ENCODE measurements at regions not wholly inside any gene's neighbourhood (a gene's known extent, or its start where the extent isn't known, plus 50 kb on each side); places are given as distances from the start of the nearest gene placed in this dataset.

DNA sequence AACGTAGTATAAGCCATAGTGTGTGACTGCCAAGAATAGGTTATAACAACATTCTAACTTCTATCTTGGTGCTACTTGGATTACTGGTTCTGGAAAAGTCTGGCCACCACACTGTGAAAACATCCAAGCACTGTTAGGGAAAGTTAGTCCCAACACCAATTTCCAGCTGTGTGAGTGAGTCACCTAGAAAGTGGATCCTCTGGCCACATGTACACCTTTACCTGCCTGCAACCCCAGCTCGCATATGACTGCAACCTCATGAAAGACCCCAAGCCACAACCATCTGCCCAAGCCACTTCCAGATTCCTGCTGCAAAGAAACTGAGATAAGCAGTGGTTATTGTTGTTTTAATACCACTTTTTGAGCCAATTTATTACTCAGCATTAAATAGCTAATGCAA is 404.5 kb downstream of the KCTD12 start:
- intact Hi-C loops (cut with DNase I), result no loop called here
- DNase-seq (ENCODE audit: low spot score), result no peak

GRCh38 chr13:76474966-76475365 is 411.2 kb downstream of the KCTD12 start:
- DNase-seq (ENCODE audit: low spot score), result no peak
- intact Hi-C loops (cut with DNase I), result loop anchor here (5.0 to 10.0 kb wide), 3 partner anchors 253 to 780 kb away; no protein-coding TSS in a partner anchor

- intact Hi-C loops (cut with DNase I), result loop anchor here (5.0 to 10.0 kb wide), 3 partner anchors 252 to 780 kb away; no protein-coding TSS in a partner anchor
Measured at GRCh38 chr13:76474356-76474755, 411.8 kb downstream of the KCTD12 start.

GRCh38 chr13:76473552-76474134 is 412.6 kb downstream of the KCTD12 start:
- peak; percentile 79 for DNase-seq (ENCODE audit: low spot score)
- intact Hi-C loops (cut with DNase I), result loop anchor here (2.0 to 10.0 kb wide), 4 partner anchors 251 to 779 kb away; no protein-coding TSS in a partner anchor

More at GRCh38 chr13:76474356-76474755, 411.8 kb downstream of the KCTD12 start:
- no peak for DNase-seq (ENCODE audit: low spot score)

GRCh38 chr13:76472916-76473315 is 413.3 kb downstream of the KCTD12 start:
- no peak for DNase-seq (ENCODE audit: low spot score)
- intact Hi-C loops (cut with DNase I), result loop anchor here (2.0 to 10.0 kb wide), 4 partner anchors 251 to 778 kb away; no protein-coding TSS in a partner anchor

DNA sequence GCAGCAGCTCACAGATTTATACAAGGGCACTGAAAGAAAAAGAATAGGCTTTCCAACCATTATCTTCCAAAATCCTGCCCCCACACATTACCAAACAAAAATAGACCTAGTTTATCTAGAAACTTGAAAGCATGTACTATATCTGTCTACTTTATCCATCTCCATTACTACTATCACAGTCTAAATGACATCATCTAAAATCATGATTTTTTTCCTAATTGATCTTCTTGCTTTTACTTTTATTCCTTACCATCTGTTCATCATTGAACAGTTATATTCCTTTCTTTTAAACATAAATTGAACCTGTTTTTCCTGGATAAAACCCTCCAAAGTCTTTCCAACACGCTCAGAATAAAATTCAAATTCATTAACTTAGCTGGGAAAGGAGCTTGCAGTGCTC is 414.7 kb downstream of the KCTD12 start:
- DNase-seq (ENCODE audit: low spot score), result no peak
- intact Hi-C loops (cut with DNase I), result loop anchor here (5.0 to 10.0 kb wide), 3 partner anchors 249 to 777 kb away; no protein-coding TSS in a partner anchor

GRCh38 chr13:76470991-76471390 is 415.2 kb downstream of the KCTD12 start:
- DNase-seq (ENCODE audit: low spot score), result no peak
- intact Hi-C loops (cut with DNase I), result loop anchor here (5.0 to 10.0 kb wide), 3 partner anchors 249 to 776 kb away; no protein-coding TSS in a partner anchor

DNA sequence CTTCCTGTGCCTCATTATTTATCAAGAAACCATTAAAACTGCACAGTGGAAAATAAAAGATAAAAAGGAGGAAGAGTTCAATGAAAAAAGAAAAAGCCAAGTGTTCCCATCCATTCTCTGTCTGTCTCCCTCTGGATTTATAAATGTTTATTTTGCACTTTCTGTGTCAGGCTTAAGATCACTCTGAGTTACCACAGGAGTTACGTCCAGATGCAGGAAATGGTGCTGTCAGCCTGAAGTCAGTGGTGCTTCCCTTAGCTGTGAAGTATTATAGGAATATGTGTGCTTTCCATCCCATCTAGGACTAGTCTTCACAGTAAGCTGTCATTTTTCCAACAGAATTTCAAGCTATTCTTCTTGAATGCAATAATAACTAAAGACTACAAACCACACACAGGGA is 420.2 kb downstream of the KCTD12 start:
- intact Hi-C loops (cut with DNase I), result no loop called here
- DNase-seq (ENCODE audit: low spot score), result no peak

- no peak for DNase-seq (ENCODE audit: low spot score)
- intact Hi-C loops (cut with DNase I), result no loop called here
Measured at GRCh38 chr13:76463314-76463713, 422.9 kb downstream of the KCTD12 start.

GRCh38 chr13:76461999-76462398 is 424.2 kb downstream of the KCTD12 start:
- no peak for DNase-seq (ENCODE audit: low spot score)
- intact Hi-C loops (cut with DNase I), result no loop called here

DNA sequence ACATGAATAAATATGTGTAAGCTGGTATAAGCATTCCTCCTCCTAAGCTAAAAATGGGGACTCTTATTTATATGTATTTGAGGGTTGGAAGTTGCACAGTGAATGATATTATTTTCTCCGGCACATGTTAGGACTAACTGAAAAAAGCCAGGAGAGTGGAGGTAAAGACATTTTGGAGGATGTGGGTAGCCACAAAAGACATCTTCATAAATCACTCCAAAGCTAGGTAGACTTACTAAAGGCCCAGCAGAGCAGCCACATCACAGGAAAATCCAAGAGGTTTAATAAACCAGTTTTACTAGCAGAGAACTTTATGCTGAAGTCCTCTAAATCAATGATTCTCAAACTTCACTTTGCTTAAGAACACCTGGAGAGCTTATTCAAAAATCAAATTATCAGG is 424.7 kb downstream of the KCTD12 start:
- DNase-seq (ENCODE audit: low spot score), result no peak
- intact Hi-C loops (cut with DNase I), result no loop called here

DNA sequence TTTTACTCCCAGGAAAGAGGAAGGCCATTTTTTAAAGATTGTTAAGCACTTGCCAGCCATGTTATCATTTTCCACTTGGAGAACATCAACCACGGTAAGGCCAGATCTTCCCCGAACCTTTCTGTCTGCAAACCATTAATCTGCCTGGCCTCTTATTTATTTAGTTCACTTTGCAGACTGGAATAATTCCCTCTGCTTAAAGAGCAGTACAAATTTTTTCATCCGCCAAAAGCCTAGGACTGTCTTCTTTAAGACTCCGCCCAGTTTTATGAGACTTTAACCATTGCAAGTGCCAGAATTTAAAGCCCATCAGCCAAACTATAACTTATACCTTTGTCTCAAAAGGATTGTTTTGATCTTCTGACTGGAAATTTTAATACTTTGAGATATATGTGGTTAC is 426.3 kb downstream of the KCTD12 start:
- no peak for DNase-seq (ENCODE audit: low spot score)
- intact Hi-C loops (cut with DNase I), result no loop called here

DNA sequence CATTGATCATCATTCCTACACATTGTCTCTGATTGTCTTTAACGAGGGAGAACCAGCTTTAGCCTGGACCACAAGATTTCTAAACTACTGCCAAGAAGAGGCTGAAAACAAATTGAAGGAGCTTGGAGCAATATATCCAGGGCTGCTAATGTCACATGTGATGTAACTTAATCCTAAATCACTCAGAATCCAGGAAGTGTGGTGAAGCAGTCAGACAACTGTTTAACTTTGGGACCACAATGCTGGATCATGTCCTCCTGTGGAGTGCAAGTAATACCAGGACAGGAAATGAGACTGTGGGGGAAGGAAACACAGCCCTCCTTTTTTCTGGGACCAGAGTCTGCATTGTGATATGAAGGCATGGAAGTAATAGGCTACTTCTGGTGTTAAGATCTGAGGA is 430.2 kb downstream of the KCTD12 start:
- DNase-seq (ENCODE audit: low spot score), result no peak
- intact Hi-C loops (cut with DNase I), result no loop called here

DNA sequence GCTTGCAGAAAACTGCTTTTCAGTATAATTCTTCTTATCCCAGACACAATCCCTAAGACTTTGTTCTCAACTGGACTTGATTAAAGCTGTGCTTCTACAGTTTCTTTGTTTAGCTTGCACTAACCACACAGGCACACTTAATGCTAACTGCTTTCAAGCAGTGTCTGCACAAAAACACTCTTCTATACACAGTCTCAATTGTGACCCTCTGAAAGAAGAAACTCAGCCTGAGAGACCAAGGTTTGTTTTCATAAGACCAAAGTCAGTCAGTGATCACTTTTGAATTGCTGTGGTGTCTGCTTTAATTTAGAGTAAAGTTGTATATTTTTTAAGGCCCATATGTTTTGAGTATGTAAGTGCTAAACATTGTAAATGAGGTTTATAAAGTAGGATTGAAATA is 431.2 kb downstream of the KCTD12 start:
- DNase-seq (ENCODE audit: low spot score), result no peak
- intact Hi-C loops (cut with DNase I), result no loop called here

DNA sequence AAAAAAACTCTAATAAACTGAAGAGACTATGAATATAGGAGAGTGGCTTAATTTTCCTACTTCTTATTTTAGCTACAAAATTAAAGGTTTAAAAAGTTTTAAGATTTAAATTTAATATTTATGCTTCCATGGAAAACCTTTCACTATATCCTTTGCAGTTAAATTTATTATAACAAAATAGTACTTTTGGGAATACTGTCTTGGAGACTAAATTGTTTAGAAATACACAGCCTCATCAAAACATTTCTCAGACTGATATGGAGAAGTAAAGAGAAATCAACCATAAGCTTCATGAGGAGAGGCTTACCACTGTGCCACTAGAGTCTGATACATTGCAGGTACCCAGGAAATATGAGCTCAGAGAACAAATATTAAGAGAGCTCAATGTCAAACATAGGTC is 436.5 kb downstream of the KCTD12 start:
- intact Hi-C loops (cut with DNase I), result no loop called here
- DNase-seq (ENCODE audit: low spot score), result no peak

- intact Hi-C loops (cut with DNase I), result no loop called here
- no peak for DNase-seq (ENCODE audit: low spot score)
Measured at GRCh38 chr13:76446191-76446590, 440.0 kb downstream of the KCTD12 start.

GRCh38 chr13:76440568-76440967 is 445.6 kb downstream of the KCTD12 start:
- no peak for DNase-seq (ENCODE audit: low spot score)
- intact Hi-C loops (cut with DNase I), result no loop called here

- DNase-seq (ENCODE audit: low spot score), result no peak
- intact Hi-C loops (cut with DNase I), result no loop called here
Measured at GRCh38 chr13:76439546-76439945, 446.7 kb downstream of the KCTD12 start.

DNA sequence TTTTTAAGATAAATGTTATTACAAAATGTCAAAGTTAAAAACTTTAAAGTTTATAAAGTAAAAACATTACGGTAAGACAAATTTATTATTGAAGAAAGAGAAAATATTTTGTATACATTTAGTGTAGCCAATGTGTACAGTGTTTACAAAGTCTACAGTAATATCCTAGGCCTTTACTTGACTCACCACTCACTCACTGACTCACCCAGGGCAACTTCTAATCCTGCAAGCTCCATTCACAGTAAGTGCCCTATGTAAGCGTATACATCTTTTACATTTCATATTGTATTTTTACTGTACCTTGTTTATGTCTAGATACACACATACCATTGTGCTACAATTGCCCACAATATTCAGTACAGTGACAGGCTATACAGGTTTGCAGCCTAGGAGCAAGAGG is 448.2 kb downstream of the KCTD12 start:
- intact Hi-C loops (cut with DNase I), result no loop called here
- DNase-seq (ENCODE audit: low spot score), result no peak

GRCh38 chr13:76425935-76426334 is 460.3 kb downstream of the KCTD12 start:
- intact Hi-C loops (cut with DNase I), result no loop called here
- DNase-seq (ENCODE audit: low spot score), result no peak

DNA sequence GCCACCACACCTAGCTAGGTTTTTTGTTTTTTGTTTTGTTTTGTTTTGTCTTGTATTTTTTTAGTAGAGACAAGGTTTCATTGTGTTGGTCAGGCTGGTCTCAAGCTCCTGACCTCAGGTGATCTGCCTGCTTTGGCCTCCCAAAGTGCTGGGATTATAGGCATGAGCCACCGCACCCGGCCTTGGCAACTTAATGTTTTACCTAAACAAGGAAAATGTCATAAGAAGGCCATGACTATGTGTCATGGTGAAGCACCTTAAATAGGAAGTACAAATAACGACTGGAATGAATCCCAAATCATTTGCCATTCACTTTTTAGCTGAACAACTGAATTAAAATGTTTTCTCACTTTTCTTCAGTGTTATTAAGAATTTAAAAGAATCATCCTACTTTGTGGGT is 465.2 kb downstream of the KCTD12 start:
- DNase-seq (ENCODE audit: low spot score), result no peak
- intact Hi-C loops (cut with DNase I), result no loop called here

DNA sequence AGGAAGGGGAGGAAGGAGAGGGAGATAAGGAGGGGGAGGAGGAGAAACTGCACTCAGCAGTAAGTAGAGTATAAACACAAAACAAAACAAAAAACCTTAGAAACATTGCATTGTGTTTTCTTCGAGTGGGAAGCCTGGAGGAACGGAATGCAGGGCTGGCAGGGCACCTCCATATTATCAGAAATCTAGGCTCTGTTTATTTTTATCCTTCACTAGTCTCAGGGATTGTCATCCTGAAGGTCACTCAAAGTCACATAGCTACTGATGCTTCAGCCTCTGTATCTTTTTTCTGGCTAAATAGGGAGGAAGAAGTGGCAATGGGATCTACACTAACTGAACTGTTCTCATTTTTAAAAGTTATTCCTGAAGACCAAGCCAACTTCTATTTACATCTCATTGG is 467.8 kb downstream of the KCTD12 start:
- intact Hi-C loops (cut with DNase I), result no loop called here
- DNase-seq (ENCODE audit: low spot score), result no peak

Data from cardiac septum (tissue), 1 donor.